ENCODE measurements at regions not wholly inside any gene's neighbourhood (a gene's known extent, or its start where the extent isn't known, plus 50 kb on each side); places are given as distances from the start of the nearest gene placed in this dataset.
A peak's percentile ranks its signal among the peaks of the same experiment; 100 is the strongest.

- DNase-seq (ENCODE audit: low read depth), result no peak
Measured at GRCh38 chr2:148567716-148568115, 76.8 kb upstream of the EPC2 start.

- peak; percentile 29 for DNase-seq (ENCODE audit: low read depth)
Measured at GRCh38 chr2:148568597-148568996, 76.0 kb upstream of the EPC2 start.

GRCh38 chr2:148569221-148569620 lies 75.3 kb upstream of the EPC2 start:
- no peak for DNase-seq (ENCODE audit: low read depth)

GRCh38 chr2:148570989-148571388 lies 73.6 kb upstream of the EPC2 start:
- DNase-seq (ENCODE audit: low read depth), result no peak

GRCh38 chr2:148577845-148578492 lies 66.6 kb upstream of the EPC2 start:
- DNase-seq (ENCODE audit: low read depth), result no peak

GRCh38 chr2:148578493-148578884 lies 66.1 kb upstream of the EPC2 start:
- no peak for DNase-seq (ENCODE audit: low read depth)

GRCh38 chr2:148582679-148583511 lies 61.7 kb upstream of the EPC2 start:
- DNase-seq (ENCODE audit: low read depth), result peak; percentile 8

- DNase-seq (ENCODE audit: low read depth), result no peak
Measured at GRCh38 chr2:148585696-148586095, 58.9 kb upstream of the EPC2 start.

GRCh38 chr2:148586522-148587128 lies 57.9 kb upstream of the EPC2 start:
- no peak for DNase-seq (ENCODE audit: low read depth)

- no peak for DNase-seq (ENCODE audit: low read depth)
Measured at GRCh38 chr2:148590612-148591011, 53.9 kb upstream of the EPC2 start.

GRCh38 chr2:148592791-148593190 lies 51.8 kb upstream of the EPC2 start:
- DNase-seq (ENCODE audit: low read depth), result no peak

- DNase-seq (ENCODE audit: low read depth), result no peak
Measured at GRCh38 chr2:148593421-148593820, 51.1 kb upstream of the EPC2 start.

GRCh38 chr2:148594216-148594615 lies 50.3 kb upstream of the EPC2 start:
- DNase-seq (ENCODE audit: low read depth), result no peak
